Hepatocyte (in vitro differentiated cells): ENCODE measurements at regions not wholly inside any gene's neighbourhood (a gene's known extent, or its start where the extent isn't known, plus 50 kb on each side); places are given as distances from the start of the nearest gene placed in this dataset.

Experiments
- DNase-seq: peaks from one replicate; pipeline ENCODE4 v3.0.0-alpha.2; 2016; ENCODE audit warnings: low spot score
- H2AFZ ChIP-seq: fragments of 200-600 bp; sonication (generic); 2 replicates; pipeline ENCODE4 v1.6.0; 2016; ENCODE audit warnings: antibody characterized with exemption, mild to moderate bottlenecking
- H3K27ac ChIP-seq: fragments of 200-600 bp; sonication (generic); 2 replicates; pipeline ENCODE4 v1.5.1; 2016; ENCODE audit warnings: mild to moderate bottlenecking
- H3K27me3 ChIP-seq: fragments of 200-600 bp; sonication (generic); 2 replicates; pipeline ENCODE4 v1.6.1; 2016
- H3K36me3 ChIP-seq: fragments of 200-600 bp; sonication (generic); replicated peaks from 2 replicates; pipeline ENCODE4 v1.5.1; 2016; ENCODE audit warnings: low read depth; ENCODE audit not compliant: insufficient read depth
- H3K4me1 ChIP-seq: fragments of 200-600 bp; sonication (generic); 2 replicates; pipeline ENCODE4 v1.5.1; 2016; ENCODE audit warnings: mild to moderate bottlenecking, moderate library complexity; ENCODE audit not compliant: insufficient read depth
- H3K4me2 ChIP-seq: fragments of 200-600 bp; sonication (generic); 2 replicates; pipeline ENCODE4 v1.6.0; 2016
- H3K4me3 ChIP-seq: fragments of 200-600 bp; sonication (generic); 2 replicates; pipeline ENCODE4 v1.5.1; 2016; ENCODE audit warnings: mild to moderate bottlenecking
- H3K79me2 ChIP-seq: fragments of 200-600 bp; sonication (generic); 2 replicates; pipeline ENCODE4 v1.6.0; 2017; ENCODE audit warnings: mild to moderate bottlenecking
- H3K9me2 ChIP-seq: fragments of 200-600 bp; sonication (generic); replicated peaks from 2 replicates; pipeline ENCODE4 v1.6.0; 2017; ENCODE audit warnings: mild to moderate bottlenecking; ENCODE audit not compliant: insufficient read depth
- H3K9me3 ChIP-seq: fragments of 200-600 bp; sonication (generic); 2 replicates; pipeline ENCODE4 v1.5.1; 2016; ENCODE audit warnings: low read depth, mild to moderate bottlenecking
- H4K20me1 ChIP-seq: fragments of 200-600 bp; sonication (generic); 2 replicates; pipeline ENCODE4 v1.6.0; 2016; ENCODE audit warnings: mild to moderate bottlenecking; ENCODE audit not compliant: insufficient read depth, poor library complexity, severe bottlenecking
- CTCF ChIP-seq: fragments of 200-600 bp; sonication (generic); IDR thresholded peaks from 2 replicates; pipeline ENCODE4 v1.5.1; 2016; ENCODE audit warnings: antibody characterized with exemption, mild to moderate bottlenecking; ENCODE audit not compliant: poor library complexity
- EZH2 ChIP-seq: fragments of 200-600 bp; sonication (generic); IDR thresholded peaks from 2 replicates; pipeline ENCODE4 v1.6.1; 2016; ENCODE audit warnings: antibody characterized with exemption, mild to moderate bottlenecking, borderline replicate concordance
- EZH2phosphoT487 ChIP-seq: fragments of 200-600 bp; sonication (generic); IDR thresholded peaks from one replicate; pipeline ENCODE4 v1.6.1; 2018; ENCODE audit warnings: antibody characterized with exemption, mild to moderate bottlenecking, low read depth, moderate library complexity; ENCODE audit not compliant: unreplicated experiment, severe bottlenecking
- WGBS: methylation state at CpG from one replicate; pipeline ENCODE4 v1.1.6; 2016; ENCODE audit warnings: low lambda C conversion rate; ENCODE audit errors: missing lambda C conversion rate; 5-methylcytosine and 5-hydroxymethylcytosine counted together

- H3K4me3 ChIP-seq: no peak overlapping the region
- peaks cover 4% of the 10 kb centered on the region for H3K27me3 ChIP-seq
- no peaks in the 10 kb centered on the region for H3K9me3 ChIP-seq
- H3K36me3 ChIP-seq: no peaks in the 10 kb centered on the region
- H3K4me1 ChIP-seq: peaks cover 23% of the 10 kb centered on the region
- H2AFZ ChIP-seq: no peak overlapping the region
- no peak overlapping the region for H3K27ac ChIP-seq
- H3K79me2 ChIP-seq: no peaks in the 10 kb centered on the region
- 84% methylated on average over 10 of the region's 10 CpGs for WGBS
- DNase-seq: no peak
- no peak overlapping the region for H3K4me2 ChIP-seq
- H4K20me1 ChIP-seq: no peaks in the 10 kb centered on the region
- no peaks in the 10 kb centered on the region for H3K9me2 ChIP-seq
- no peak for TF ChIP-seq EZH2phosphoT487
- TF ChIP-seq CTCF: no peak
- TF ChIP-seq EZH2: no peak
Measured at GRCh38 chr1:5685446-5686040, 306.7 kb downstream of the NPHP4 start.

DNA sequence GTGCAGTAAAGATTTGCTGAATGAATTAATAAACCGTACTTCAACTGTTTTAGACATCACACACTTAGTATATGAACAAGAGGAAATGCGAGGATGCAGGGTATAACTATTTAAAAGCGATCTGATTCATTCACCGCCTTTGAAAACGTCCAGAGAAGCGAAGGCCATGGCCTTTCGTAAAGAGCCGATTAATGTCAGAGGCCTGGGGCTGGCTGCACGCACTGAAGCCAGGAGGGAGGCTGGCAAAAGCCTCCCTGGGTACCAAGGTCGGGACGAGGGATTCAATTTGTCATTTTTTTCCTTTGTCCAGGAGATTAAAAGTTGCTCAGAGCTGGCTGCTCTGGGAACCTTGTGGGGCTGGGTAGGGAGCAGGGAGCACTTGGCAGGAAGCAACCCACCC is 307.4 kb downstream of the NPHP4 start:
- H3K4me3 ChIP-seq: no peak overlapping the region
- TF ChIP-seq EZH2: no peak
- no peak for TF ChIP-seq CTCF
- TF ChIP-seq EZH2phosphoT487: no peak
- no peak overlapping the region for H3K27ac ChIP-seq
- H3K36me3 ChIP-seq: no peaks in the 10 kb centered on the region
- H4K20me1 ChIP-seq: no peaks in the 10 kb centered on the region
- no peak overlapping the region for H2AFZ ChIP-seq
- peaks cover 4% of the 10 kb centered on the region for H3K27me3 ChIP-seq
- H3K4me2 ChIP-seq: no peak overlapping the region
- H3K9me3 ChIP-seq: no peaks in the 10 kb centered on the region
- H3K9me2 ChIP-seq: no peaks in the 10 kb centered on the region
- no peaks in the 10 kb centered on the region for H3K79me2 ChIP-seq
- no peak for DNase-seq
- WGBS: 90% methylated on average over 11 of the region's 11 CpGs
- H3K4me1 ChIP-seq: peaks cover 23% of the 10 kb centered on the region

DNA sequence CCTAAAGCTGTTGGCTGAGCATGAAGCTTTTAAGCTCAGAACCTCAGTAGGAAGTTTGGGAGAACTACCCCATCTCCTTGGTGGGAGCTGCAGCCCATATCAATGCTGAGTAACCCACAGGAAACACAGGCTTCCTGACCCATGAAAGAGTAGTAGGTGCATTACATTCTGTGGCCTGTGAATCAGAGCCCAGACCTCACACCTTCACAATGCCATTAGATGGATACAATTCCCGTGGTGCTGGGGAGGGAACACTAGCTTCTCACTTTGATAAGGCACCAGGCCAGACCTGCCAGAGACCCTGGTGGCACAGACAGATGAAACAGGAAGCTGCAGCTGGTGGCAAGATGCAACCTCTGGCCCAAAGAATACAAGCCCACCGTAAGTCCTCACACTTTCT is 308.8 kb downstream of the NPHP4 start:
- Histone ChIP-seq H3K4me3 (no peak overlapping the region), H3K27me3 (peaks cover 4% of the 10 kb centered on the region), H3K27ac (no peak overlapping the region), H2AFZ (no peak overlapping the region), H3K9me2 (no peaks in the 10 kb centered on the region), H4K20me1 (no peaks in the 10 kb centered on the region), H3K4me1 (peaks cover 16% of the 10 kb centered on the region), H3K4me2 (no peak overlapping the region), H3K79me2 (no peaks in the 10 kb centered on the region), H3K9me3 (no peaks in the 10 kb centered on the region), H3K36me3 (no peaks in the 10 kb centered on the region)
- WGBS: 76% methylated on average over 2 of the region's 2 CpGs
- no peak for TF ChIP-seq CTCF
- TF ChIP-seq EZH2phosphoT487: no peak
- TF ChIP-seq EZH2: no peak
- no peak for DNase-seq
